C4-2B (cell line): ENCODE measurements at regions not wholly inside any gene's neighbourhood (a gene's known extent, or its start where the extent isn't known, plus 50 kb on each side); places are given as distances from the start of the nearest gene placed in this dataset.
"Not testable (repeated sequence)": the region's sequence is repeated elsewhere in the genome, so short reads cannot be mapped to it uniquely, and the experiment has no call there.

ENCODE experiments used
- H3K27ac ChIP-seq: fragments of 450-650 bp; 2 replicates; pipeline ENCODE4 v1.5.1; 2017
- CTCF ChIP-seq: fragments of 450-650 bp; conservative IDR thresholded peaks from 2 replicates; pipeline ENCODE4 v1.5.1; 2017; ENCODE audit warnings: mild to moderate bottlenecking
- ZFX ChIP-seq: fragments of 450-650 bp; IDR thresholded peaks from 2 replicates; pipeline ENCODE4 v1.6.1; 2017

- TF ChIP-seq CTCF = peak; percentile 24; the same call in 1 of the 2 replicates
- not testable (repeated sequence) for H3K27ac ChIP-seq
These were observed 362.7 kb downstream of the ACTR3B start for GRCh38 chr7:153122255-153122654.

- TF ChIP-seq CTCF = no peak
- TF ChIP-seq ZFX = no peak
- no peak overlapping the region for H3K27ac ChIP-seq
These were observed 370.5 kb downstream of the ACTR3B start for GRCh38 chr7:153130052-153130451.

- no peak overlapping the region for H3K27ac ChIP-seq
- no peak for TF ChIP-seq CTCF
- no peak for TF ChIP-seq ZFX
These were observed 392.2 kb downstream of the ACTR3B start for GRCh38 chr7:153151766-153152165.

GRCh38 chr7:153152801-153153422 is 393.4 kb downstream of the ACTR3B start:
- H3K27ac ChIP-seq = no peak overlapping the region
- no peak for TF ChIP-seq ZFX
- no peak for TF ChIP-seq CTCF

- TF ChIP-seq ZFX (no peak), CTCF (no peak)
These were observed 398.6 kb downstream of the ACTR3B start for GRCh38 chr7:153158149-153158548.

GRCh38 chr7:153170287-153170686 is 410.7 kb downstream of the ACTR3B start:
- TF ChIP-seq CTCF (no peak), ZFX (no peak)
- no peak overlapping the region for H3K27ac ChIP-seq

More at GRCh38 chr7:153158149-153158548, 398.6 kb downstream of the ACTR3B start:
- no peak overlapping the region for H3K27ac ChIP-seq

- no peak for TF ChIP-seq ZFX
- no peak for TF ChIP-seq CTCF
These were observed 426.4 kb downstream of the ACTR3B start for GRCh38 chr7:153185936-153186335.

More at GRCh38 chr7:153185936-153186335, 426.4 kb downstream of the ACTR3B start:
- H3K27ac ChIP-seq = no peak overlapping the region
